ENCODE measurements at regions not wholly inside any gene's neighbourhood (a gene's known extent, or its start where the extent isn't known, plus 50 kb on each side); places are given as distances from the start of the nearest gene placed in this dataset.

- no peak overlapping the region for H3T11ph ChIP-seq (ENCODE audit: low read length)
- no peak overlapping the region for H4K8ac ChIP-seq (replicated peaks; ENCODE audit: insufficient read length, low read depth, low read length)
- no peak overlapping the region for H3K23ac ChIP-seq (ENCODE audit: insufficient read length, low read depth, low read length)
- Mint-ChIP-seq H3K4me1 (peaks cover 0 to 4% of the 10 kb centered on the region in 2 experiments; a peak in 1 of 4 replicates), H3K9me3 (no peaks in the 10 kb centered on the region), H3K27ac (no peak overlapping the region), H3K4me3 (no peak overlapping the region), H3K36me3 (ENCODE audit: insufficient read depth in 1 of 3, low read depth in 3 of 3) (no peaks in the 10 kb centered on the region), H3K27me3 (ENCODE audit: low read depth) (no peaks in the 10 kb centered on the region)
- no peak overlapping the region for H3K18ac ChIP-seq (ENCODE audit: insufficient read length, low read depth, low read length)
- no peak overlapping the region for H3K14ac ChIP-seq (ENCODE audit: insufficient read depth, low read length)
- no peak for TF ChIP-seq CTCF (conservative IDR thresholded peaks at IDR 0.05)
- H2BK5ac ChIP-seq (ENCODE audit: insufficient read length, low read length), result no peak overlapping the region
- H3K27ac ChIP-seq (ENCODE audit: insufficient read length, low read depth, low read length), result no peak overlapping the region
- H3K79me2 ChIP-seq (ENCODE audit: insufficient read depth, low read length), result no peaks in the 10 kb centered on the region
- no peak overlapping the region for H2BK20ac ChIP-seq (ENCODE audit: low read depth, low read length, poor library complexity, severe bottlenecking)
- no peak for DNase-seq
- H4K20me1 ChIP-seq (ENCODE audit: control insufficient read depth, insufficient read depth, insufficient read length), result no peaks in the 10 kb centered on the region
- no peak overlapping the region for H3K4me2 ChIP-seq (ENCODE audit: insufficient read depth, insufficient read length, low read length)
- no peaks in the 10 kb centered on the region for H3K4me1 ChIP-seq (ENCODE audit: insufficient read depth, low read length)
- H3K9ac ChIP-seq (ENCODE audit: extremely low read depth, insufficient read length, low read length), result no peak overlapping the region
- WGBS (ENCODE audit: extremely low coverage, insufficient read length, low lambda C conversion rate), result no CpG with 5 or more reads among the region's 10 CpGs
- H2AFZ ChIP-seq (ENCODE audit: low read length), result no peak overlapping the region
- no peaks in the 10 kb centered on the region for H3K23me2 ChIP-seq (ENCODE audit: insufficient read length, low read depth, low read length, poor library complexity, severe bottlenecking)
- no peak overlapping the region for H3K56ac ChIP-seq (ENCODE audit: insufficient read length, low read depth, low read length)
- H2BK120ac ChIP-seq (ENCODE audit: low read depth, low read length, poor library complexity, severe bottlenecking), result no peak overlapping the region
- H2BK12ac ChIP-seq (ENCODE audit: insufficient read length, low read depth, low read length), result no peak overlapping the region
- H2AK5ac ChIP-seq (ENCODE audit: insufficient read length, low read length), result no peak overlapping the region
- H4K5ac ChIP-seq (ENCODE audit: insufficient read length, low read depth, low read length), result no peak overlapping the region
- H3K9me3 ChIP-seq (ENCODE audit: control insufficient read depth, low read depth, low read length), result no peaks in the 10 kb centered on the region
- H4K91ac ChIP-seq (ENCODE audit: insufficient read length, low read depth, low read length), result no peak overlapping the region
- no peaks in the 10 kb centered on the region for H3K79me1 ChIP-seq (ENCODE audit: insufficient read depth, low read depth, low read length, poor library complexity, severe bottlenecking)
- no peak overlapping the region for H2BK15ac ChIP-seq (ENCODE audit: low read depth, low read length)
- no peaks in the 10 kb centered on the region for H3K27me3 ChIP-seq (ENCODE audit: insufficient read depth, low read length)
- H3K4ac ChIP-seq (ENCODE audit: low read depth, low read length), result no peak overlapping the region
Measured at GRCh38 chr9:13971966-13972655, 341.8 kb downstream of the NFIB start.
